ENCODE measurements at regions not wholly inside any gene's neighbourhood (a gene's known extent, or its start where the extent isn't known, plus 50 kb on each side); places are given as distances from the start of the nearest gene placed in this dataset.

DNA sequence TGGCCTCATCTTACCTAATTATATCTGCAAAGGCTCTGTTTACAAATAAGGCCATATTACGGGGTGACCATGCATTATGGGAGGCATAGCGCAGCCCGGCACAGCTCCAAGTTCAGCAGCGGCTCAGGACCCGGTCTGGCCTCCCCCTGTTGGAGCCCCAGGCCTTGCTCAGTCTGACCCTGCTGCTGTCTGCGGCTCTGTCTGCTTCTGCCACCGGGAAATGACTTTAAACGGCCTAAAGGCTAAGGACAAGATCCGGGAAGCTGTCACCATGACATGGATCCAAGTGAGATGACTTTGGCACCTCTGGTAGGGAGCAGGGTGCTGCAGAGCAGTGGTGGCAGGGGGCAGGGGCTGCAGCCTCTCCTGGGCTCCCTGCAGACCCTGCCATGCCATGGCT, 140.6 kb upstream of the GSE1 start:
- no peak overlapping the region for H3K4me2 ChIP-seq (ENCODE audit: insufficient read depth, low read length)
- no peaks in the 10 kb centered on the region for H4K20me1 ChIP-seq (ENCODE audit: insufficient read depth, low read length)
- peaks cover 13% of the 10 kb centered on the region; the same call in 1 of the 2 replicates for H3K4me1 ChIP-seq (ENCODE audit: insufficient read depth, low read length)

DNA sequence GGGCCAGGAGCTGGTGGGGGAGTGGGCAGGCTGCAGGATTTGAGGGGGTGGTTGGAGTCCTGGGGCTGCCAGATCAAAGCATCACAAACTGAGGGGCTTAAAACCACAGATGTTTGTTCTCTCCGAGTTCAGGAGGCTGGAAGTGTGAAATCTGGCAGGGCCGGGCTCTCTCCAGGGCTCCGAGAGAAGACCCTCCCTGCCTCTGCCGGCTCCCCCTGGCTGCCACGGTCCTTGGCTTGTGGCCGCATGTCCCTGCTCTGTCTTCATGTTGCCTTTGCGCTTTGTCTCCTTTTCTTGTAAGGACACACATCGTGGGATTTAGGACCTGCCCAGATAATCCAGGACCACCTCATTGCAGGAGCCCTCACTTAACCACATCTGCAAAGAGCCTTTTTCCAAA, 139.8 kb upstream of the GSE1 start:
- H3K79me2 ChIP-seq (ENCODE audit: insufficient read depth, low read length), result peaks cover 4% of the 10 kb centered on the region; the same call in 1 of the 2 replicates
- ATAC-seq (ENCODE audit: insufficient read depth, low read depth) (no peak), DNase-seq (no peak)
- H3K9ac ChIP-seq (ENCODE audit: low read depth, low read length), result no peak overlapping the region
- H3K4me3 ChIP-seq (ENCODE audit: low read depth in 1 of 2, low read length in 2 of 2), result no peak overlapping the region
- peaks cover 13% of the 10 kb centered on the region; the same call in 1 of the 2 replicates for H3K4me1 ChIP-seq (ENCODE audit: insufficient read depth, low read length)
- H3K36me3 ChIP-seq (ENCODE audit: insufficient read depth, low read length), result no peaks in the 10 kb centered on the region
- no peak overlapping the region for H3K4me2 ChIP-seq (ENCODE audit: insufficient read depth, low read length)
- no peaks in the 10 kb centered on the region for H3K9me3 ChIP-seq (ENCODE audit: insufficient read depth, low read length, severe bottlenecking)
- TF ChIP-seq, protein P1, sequence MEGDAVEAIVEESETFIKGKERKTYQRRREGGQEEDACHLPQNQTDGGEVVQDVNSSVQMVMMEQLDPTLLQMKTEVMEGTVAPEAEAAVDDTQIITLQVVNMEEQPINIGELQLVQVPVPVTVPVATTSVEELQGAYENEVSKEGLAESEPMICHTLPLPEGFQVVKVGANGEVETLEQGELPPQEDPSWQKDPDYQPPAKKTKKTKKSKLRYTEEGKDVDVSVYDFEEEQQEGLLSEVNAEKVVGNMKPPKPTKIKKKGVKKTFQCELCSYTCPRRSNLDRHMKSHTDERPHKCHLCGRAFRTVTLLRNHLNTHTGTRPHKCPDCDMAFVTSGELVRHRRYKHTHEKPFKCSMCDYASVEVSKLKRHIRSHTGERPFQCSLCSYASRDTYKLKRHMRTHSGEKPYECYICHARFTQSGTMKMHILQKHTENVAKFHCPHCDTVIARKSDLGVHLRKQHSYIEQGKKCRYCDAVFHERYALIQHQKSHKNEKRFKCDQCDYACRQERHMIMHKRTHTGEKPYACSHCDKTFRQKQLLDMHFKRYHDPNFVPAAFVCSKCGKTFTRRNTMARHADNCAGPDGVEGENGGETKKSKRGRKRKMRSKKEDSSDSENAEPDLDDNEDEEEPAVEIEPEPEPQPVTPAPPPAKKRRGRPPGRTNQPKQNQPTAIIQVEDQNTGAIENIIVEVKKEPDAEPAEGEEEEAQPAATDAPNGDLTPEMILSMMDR (IDR thresholded peaks at IDR 0.05; ENCODE audit: borderline replicate concordance, extremely low read depth, low read length, poor library complexity, severe bottlenecking), result peak; percentile 23
- TF ChIP-seq EZH2 (IDR thresholded peaks at IDR 0.05; ENCODE audit: borderline replicate concordance, low read depth, low read length, severe bottlenecking), result no peak
- no peak overlapping the region for H2AFZ ChIP-seq (ENCODE audit: low read depth, low read length)
- no peaks in the 10 kb centered on the region for H4K20me1 ChIP-seq (ENCODE audit: insufficient read depth, low read length)
- no peaks in the 10 kb centered on the region for H3K27me3 ChIP-seq (ENCODE audit: insufficient read depth, low read length, poor library complexity)
- H3K27ac ChIP-seq (ENCODE audit: low read length), result peak overlapping the region; percentile 9; the same call in 1 of the 2 replicates

More for the DNA sequence above, 140.6 kb upstream of the GSE1 start:
- TF ChIP-seq, protein P1 (IDR thresholded peaks at IDR 0.05; ENCODE audit: borderline replicate concordance, extremely low read depth, low read length, poor library complexity, severe bottlenecking), result no peak
- no peak for TF ChIP-seq EZH2 (IDR thresholded peaks at IDR 0.05; ENCODE audit: borderline replicate concordance, low read depth, low read length, severe bottlenecking)
- peak overlapping the region; percentile 9; the same call in 1 of the 2 replicates for H3K27ac ChIP-seq (ENCODE audit: low read length)
- ATAC-seq (ENCODE audit: insufficient read depth, low read depth) (no peak), DNase-seq (no peak)
- no peak overlapping the region for H3K4me3 ChIP-seq (ENCODE audit: low read depth in 1 of 2, low read length in 2 of 2)
- no peaks in the 10 kb centered on the region for H3K9me3 ChIP-seq (ENCODE audit: insufficient read depth, low read length, severe bottlenecking)
- no peak overlapping the region for H2AFZ ChIP-seq (ENCODE audit: low read depth, low read length)
- H3K79me2 ChIP-seq (ENCODE audit: insufficient read depth, low read length), result peaks cover 6% of the 10 kb centered on the region
- peak overlapping the region; percentile 12; the same call in 1 of the 2 replicates for H3K9ac ChIP-seq (ENCODE audit: low read depth, low read length)
- no peaks in the 10 kb centered on the region for H3K36me3 ChIP-seq (ENCODE audit: insufficient read depth, low read length)
- H3K27me3 ChIP-seq (ENCODE audit: insufficient read depth, low read length, poor library complexity), result no peaks in the 10 kb centered on the region

DNA sequence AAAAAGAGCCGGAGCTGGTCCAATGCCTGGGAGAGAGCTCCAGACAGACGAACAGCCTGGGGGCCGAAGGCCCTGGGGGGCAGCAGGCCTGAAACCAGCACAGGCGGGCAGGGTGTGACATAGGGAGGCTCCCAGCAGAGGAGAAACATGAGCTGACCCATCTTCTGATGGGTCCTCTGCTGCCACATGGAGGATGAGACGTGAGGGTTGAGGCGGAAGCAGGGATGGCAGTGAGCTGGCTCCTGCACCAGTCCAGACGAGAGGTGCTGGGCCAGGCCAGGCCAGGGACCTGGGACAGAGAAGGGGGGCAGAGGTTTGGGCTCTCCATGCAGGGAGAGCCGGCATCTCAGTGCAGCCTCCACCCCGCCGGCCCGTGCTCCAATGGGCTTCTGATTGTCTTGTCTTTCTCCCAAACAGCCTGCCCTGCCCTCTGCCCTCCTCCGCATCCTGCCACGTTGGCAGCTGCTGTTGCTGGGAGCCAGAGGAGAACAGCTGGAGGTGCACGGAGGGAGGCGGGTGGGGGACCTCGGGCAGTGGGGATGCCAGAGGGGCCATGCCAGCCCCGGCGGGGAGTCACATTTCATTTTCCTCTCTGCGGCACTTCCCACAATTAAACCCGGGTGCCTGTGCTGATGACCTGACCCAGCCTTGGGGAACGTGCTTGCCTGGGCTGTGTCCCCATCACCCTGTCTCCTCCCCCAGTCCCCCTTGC, 139.1 kb upstream of the GSE1 start:
- Histone ChIP-seq H4K20me1 (ENCODE audit: insufficient read depth, low read length) (no peaks in the 10 kb centered on the region), H3K36me3 (ENCODE audit: insufficient read depth, low read length) (no peaks in the 10 kb centered on the region), H3K4me3 (ENCODE audit: low read depth in 1 of 2, low read length in 2 of 2) (no peak overlapping the region), H3K27me3 (ENCODE audit: insufficient read depth, low read length, poor library complexity) (no peaks in the 10 kb centered on the region), H3K79me2 (ENCODE audit: insufficient read depth, low read length) (peaks cover 4% of the 10 kb centered on the region; the same call in 1 of the 2 replicates), H3K4me1 (ENCODE audit: insufficient read depth, low read length) (peaks cover 13% of the 10 kb centered on the region; the same call in 1 of the 2 replicates), H3K9ac (ENCODE audit: low read depth, low read length) (no peak overlapping the region), H3K27ac (ENCODE audit: low read length) (no peak overlapping the region), H3K9me3 (ENCODE audit: insufficient read depth, low read length, severe bottlenecking) (no peaks in the 10 kb centered on the region), H2AFZ (ENCODE audit: low read depth, low read length) (no peak overlapping the region), H3K4me2 (ENCODE audit: insufficient read depth, low read length) (no peak overlapping the region)
- DNase-seq (no peak), ATAC-seq (ENCODE audit: insufficient read depth, low read depth) (no peak)
- no peak for TF ChIP-seq EZH2 (IDR thresholded peaks at IDR 0.05; ENCODE audit: borderline replicate concordance, low read depth, low read length, severe bottlenecking)
- TF ChIP-seq, protein P1 (IDR thresholded peaks at IDR 0.05; ENCODE audit: borderline replicate concordance, extremely low read depth, low read length, poor library complexity, severe bottlenecking), result no peak
